K562 (cell line): ENCODE measurements at regions not wholly inside any gene's neighbourhood (a gene's known extent, or its start where the extent isn't known, plus 50 kb on each side); places are given as distances from the start of the nearest gene placed in this dataset.

ENCODE experiments used
- ATAC-seq: fragments of 200-7000 bp; cut with Tn5 transposase; 3 replicates; pipeline ENCODE4 v1.9.1; 2020; ENCODE audit warnings: moderate library complexity
- BruUV-seq: library from RNA; stranded (reverse); fragments of 400-500 nt; replicated peaks from 2 replicates; lab custom pipeline; 2021; lab: Mats Ljungman, UMichigan
- CTCF ChIA-PET: fragments of 300-600 bp; formaldehyde crosslinking; extraction: SDS; loops from one replicate; lab custom pipeline; 2021; ENCODE audit warnings: low intra/inter-chr PET ratio; lab: Yijun Ruan, JAX
- POLR2A ChIA-PET: fragments of 300-600, 350-650 bp; sonication (Branson Sonifier 250); formaldehyde crosslinking; extraction: SDS; loops from one replicate; lab custom pipeline; 2021; ENCODE audit warnings: antibody characterized with exemption, inconsistent platforms; lab: Yijun Ruan, JAX
- DNase-seq, 4 experiments: peaks; one replicate each; pipeline versions ENCODE4 v3.0.0 to v3.0.0-alpha.2; 2011 to 2018; ENCODE audit warnings: low spot score in 3 of 4, mixed read lengths in 3 of 4; ENCODE audit errors: extremely low read depth in 1 of 4
- FAIRE-seq: peaks from 2 replicates; lab custom pipeline; 2011; peaks lifted over from hg19 to GRCh38; lab: Jason Lieb, UNC
- H2AFZ ChIP-seq: 2 replicates; pipeline ENCODE4 v1.6.0; 2011; ENCODE audit warnings: low read depth, low read length, control low read depth, inconsistent platforms
- H3K27ac ChIP-seq: fragments of 200-600 bp; 3 replicates; pipeline ENCODE4 v1.8.0; 2011; ENCODE audit warnings: low read depth, mild to moderate bottlenecking, control low read depth, inconsistent platforms, low read length, moderate library complexity, mixed read lengths; ENCODE audit errors: extremely low read depth
- H3K27me3 ChIP-seq, 2 experiments: fragments of 300-600 bp in 1 of 2; 2 replicates in 1 of 2; 3 replicates in 1 of 2; pipeline versions ENCODE4 v1.6.0 to v1.8.0; 2011; ENCODE audit warnings: inconsistent platforms in 2 of 2, low read length in 2 of 2, mild to moderate bottlenecking in 1 of 2, mixed read lengths in 1 of 2, moderate library complexity in 1 of 2; ENCODE audit not compliant: control insufficient read depth in 2 of 2, insufficient read depth in 2 of 2
- H3K36me3 ChIP-seq: fragments of 300-600 bp; 3 replicates; pipeline ENCODE4 v1.8.0; 2011; ENCODE audit warnings: mild to moderate bottlenecking, low read length, inconsistent platforms; ENCODE audit not compliant: control insufficient read depth, insufficient read depth
- H3K4me1 ChIP-seq, 2 experiments: fragments of 200-600 bp in 1 of 2; replicated peaks in 1 of 2; 2 replicates in 1 of 2; 3 replicates in 1 of 2; pipeline versions ENCODE4 v1.5.1 to v1.8.0; 2011; ENCODE audit warnings: inconsistent platforms in 2 of 2, low read length in 2 of 2, mild to moderate bottlenecking in 1 of 2, mixed read lengths in 1 of 2, moderate library complexity in 1 of 2; ENCODE audit not compliant: control insufficient read depth in 2 of 2, insufficient read depth in 2 of 2
- H3K4me2 ChIP-seq: 2 replicates; pipeline ENCODE4 v1.6.1; 2011; ENCODE audit warnings: low read length, control low read depth, inconsistent platforms, mixed read lengths; ENCODE audit not compliant: insufficient read depth
- H3K4me3 ChIP-seq: fragments of 200-600 bp; sonication (generic), shearing (Covaris generic); 2 replicates; pipeline ENCODE4 v1.5.1; 2016; ENCODE audit warnings: control low read depth, inconsistent platforms
- H3K79me2 ChIP-seq: fragments of 200-600 bp; 3 replicates; pipeline ENCODE4 v1.8.0; 2011; ENCODE audit warnings: low read length, inconsistent platforms; ENCODE audit not compliant: control insufficient read depth, insufficient read depth
- H3K9ac ChIP-seq, 2 experiments: 2 replicates each; pipeline versions ENCODE4 v1.6.0 to v1.6.1; 2011; ENCODE audit warnings: low read depth in 2 of 2, low read length in 2 of 2, control low read depth in 1 of 2, inconsistent platforms in 1 of 2, mild to moderate bottlenecking in 1 of 2, mixed read lengths in 1 of 2; ENCODE audit not compliant: insufficient read depth in 1 of 2
- H3K9me1 ChIP-seq: one replicate; pipeline ENCODE4 v1.6.0; 2011; ENCODE audit warnings: inconsistent platforms, mild to moderate bottlenecking, low read length, moderate library complexity; ENCODE audit not compliant: control insufficient read depth, insufficient read depth
- H3K9me3 ChIP-seq: replicated peaks from 2 replicates; pipeline ENCODE4 v1.5.1; 2011; ENCODE audit warnings: low read depth, low read length, inconsistent platforms; ENCODE audit not compliant: control insufficient read depth, insufficient read depth
- H4K20me1 ChIP-seq: replicated peaks from 2 replicates; pipeline ENCODE4 v1.6.1; 2011; ENCODE audit warnings: low read length, inconsistent platforms, mixed read lengths; ENCODE audit not compliant: control insufficient read depth, insufficient read depth
- ADNP ChIP-seq: fragments of 200-800 bp; sonication (Bioruptor generic); IDR thresholded peaks from 2 replicates; pipeline ENCODE4 v1.6.1; 2016; ENCODE audit warnings: missing genetic modification characterization, missing compliant biosample characterization
- ARNT ChIP-seq, 2 experiments: fragments of 450-650 bp; IDR thresholded peaks; 2 replicates each; pipeline ENCODE4 v1.6.1; 2016; ENCODE audit warnings: mild to moderate bottlenecking in 1 of 2
- FOS ChIP-seq: IDR thresholded peaks from 3 replicates; pipeline ENCODE4 v1.6.1; 2011; ENCODE audit not compliant: insufficient read length; ENCODE audit errors: extremely low read depth
- GABPB2 ChIP-seq: fragments of 250-450 bp; sonication (Bioruptor Pico); conservative IDR thresholded peaks from 2 replicates; pipeline ENCODE4 v1.5.1; 2021; ENCODE audit warnings: mild to moderate bottlenecking
- JUNB ChIP-seq: fragments of 450-650 bp; formaldehyde crosslinking; conservative IDR thresholded peaks from 2 replicates; pipeline ENCODE4 v1.4.0; 2020; ENCODE audit warnings: mild to moderate bottlenecking
- NFRKB ChIP-seq: fragments of 450-650 bp; IDR thresholded peaks from 2 replicates; pipeline ENCODE4 v1.6.1; 2016; ENCODE audit warnings: low read depth
- PPARD ChIP-seq: fragments of 250-450 bp; sonication (Bioruptor Pico); IDR thresholded peaks from 2 replicates; pipeline ENCODE4 v1.8.0; 2022; ENCODE audit warnings: inconsistent platforms, mild to moderate bottlenecking, moderate library complexity
- RAD51 ChIP-seq: fragments of 450-650 bp; IDR thresholded peaks from 2 replicates; pipeline ENCODE4 v1.7.1; 2016; ENCODE audit warnings: low read depth, mild to moderate bottlenecking, borderline replicate concordance
- RBM22 ChIP-seq: fragments of 200-400 bp; formaldehyde crosslinking; IDR thresholded peaks from 2 replicates; pipeline ENCODE4 v1.6.1; 2018; ENCODE audit warnings: low read length, low read depth; ENCODE audit not compliant: poor library complexity, severe bottlenecking
- SMARCA4 ChIP-seq: fragments of 450-650 bp; IDR thresholded peaks from 2 replicates; pipeline ENCODE4 v1.6.1; 2016
- SMC3 ChIP-seq: conservative IDR thresholded peaks from 2 replicates; pipeline ENCODE4 v1.6.1; 2011; ENCODE audit warnings: low read depth, low read length, improper control_type of control experiment; ENCODE audit not compliant: insufficient read depth
- ZNF140 ChIP-seq: fragments of 250-450 bp; sonication (Bioruptor Pico); IDR thresholded peaks from 2 replicates; pipeline ENCODE4 v1.8.0; 2021; ENCODE audit warnings: moderate library complexity, mild to moderate bottlenecking, inconsistent platforms
- ZNF24 ChIP-seq: fragments of 450-650 bp; IDR thresholded peaks from 2 replicates; pipeline ENCODE4 v1.6.1; 2016
- ZNF436 ChIP-seq: fragments of 250-450, 450-650 bp; sonication (Bioruptor Pico); formaldehyde crosslinking; IDR thresholded peaks from 2 replicates; pipeline ENCODE4 v1.7.0; 2020; ENCODE audit warnings: mild to moderate bottlenecking
- ZNF644 ChIP-seq: fragments of 200-800 bp; sonication (Bioruptor generic); IDR thresholded peaks from 2 replicates; pipeline ENCODE4 v1.6.1; 2016; ENCODE audit warnings: low read depth, missing genetic modification characterization, missing compliant biosample characterization
- ZNF707 ChIP-seq: fragments of 250-450 bp; sonication (Bioruptor Pico); conservative IDR thresholded peaks from 2 replicates; pipeline ENCODE4 v1.8.0; 2022; ENCODE audit warnings: inconsistent platforms, mild to moderate bottlenecking, moderate library complexity
- WGBS: fragments of 100-300 bp; shearing (Covaris generic); methylation state at CpG from one replicate; pipeline ENCODE4 v1.1.6; 2016; ENCODE audit warnings: low coverage, mixed read lengths; ENCODE audit not compliant: insufficient coverage; ENCODE audit errors: missing lambda C conversion rate; 5-methylcytosine and 5-hydroxymethylcytosine counted together
- in situ Hi-C: fragments of 300-500 bp; cut with MboI; formaldehyde crosslinking; loops from 4 replicates; pipeline ENCODE4 v1.15.0; 2018; ENCODE audit warnings: inconsistent platforms, mixed read lengths
- intact Hi-C: fragments of 100-400 bp; cut with micrococcal nuclease; formaldehyde crosslinking; loops from 2 replicates; pipeline ENCODE4 v1.14.2; 2022
- TF ChIP-seq, protein P1 (sequence below), 3 experiments: fragments of 200-800 bp in 1 of 3; sonication (Bioruptor generic) in 1 of 3; sonication (generic) in 1 of 3; formaldehyde crosslinking in 1 of 3; IDR thresholded peaks; 2 replicates each; pipeline versions ENCODE4 v1.6.1 to v1.8.0; 2016 to 2022; ENCODE audit warnings: mild to moderate bottlenecking in 2 of 3, missing compliant biosample characterization in 2 of 3, missing genetic modification characterization in 2 of 3, missing genetic modification reagents in 1 of 3
- TF ChIP-seq, protein P2 (sequence below): fragments of 250-450 bp; sonication (Bioruptor Pico); IDR thresholded peaks from 2 replicates; pipeline ENCODE4 v1.4.0; 2020

DNA sequence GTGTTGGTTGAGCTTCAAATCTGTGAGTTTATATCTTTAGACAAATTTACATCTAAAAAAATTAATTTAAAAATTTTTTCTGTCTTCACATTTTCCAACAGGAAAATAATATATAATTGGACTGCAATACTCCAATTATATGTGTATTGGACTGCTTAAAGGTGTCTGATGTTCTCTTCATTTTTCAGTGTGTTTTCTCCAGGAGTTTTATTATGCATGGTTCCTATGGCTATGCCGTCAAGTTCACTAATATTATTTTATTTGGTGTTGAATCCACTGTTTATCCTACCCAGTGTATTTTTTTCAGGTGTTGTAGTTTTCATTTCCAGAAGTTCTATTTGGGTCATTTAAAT lies 62.1 kb upstream of the CTLA4 start (continued):
- TF ChIP-seq JUNB (CRISPR knock-in tag) (no peak), ZNF436 (CRISPR knock-in tag) (no peak), SMC3 (no peak), PPARD (CRISPR knock-in tag) (no peak), ZNF140 (CRISPR knock-in tag) (no peak), ARNT (IDR thresholded peaks at IDR 0.05) (no peak)
- TF ChIP-seq, protein P1, sequence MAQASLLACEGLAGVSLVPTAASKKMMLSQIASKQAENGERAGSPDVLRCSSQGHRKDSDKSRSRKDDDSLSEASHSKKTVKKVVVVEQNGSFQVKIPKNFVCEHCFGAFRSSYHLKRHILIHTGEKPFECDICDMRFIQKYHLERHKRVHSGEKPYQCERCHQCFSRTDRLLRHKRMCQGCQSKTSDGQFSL (CRISPR knock-in tag; IDR thresholded peaks at IDR 0.05): no peak
- TF ChIP-seq, protein P1 (tag; IDR thresholded peaks at IDR 0.05): no peak
- TF ChIP-seq, all 486 proteins: peak for 0

DNA sequence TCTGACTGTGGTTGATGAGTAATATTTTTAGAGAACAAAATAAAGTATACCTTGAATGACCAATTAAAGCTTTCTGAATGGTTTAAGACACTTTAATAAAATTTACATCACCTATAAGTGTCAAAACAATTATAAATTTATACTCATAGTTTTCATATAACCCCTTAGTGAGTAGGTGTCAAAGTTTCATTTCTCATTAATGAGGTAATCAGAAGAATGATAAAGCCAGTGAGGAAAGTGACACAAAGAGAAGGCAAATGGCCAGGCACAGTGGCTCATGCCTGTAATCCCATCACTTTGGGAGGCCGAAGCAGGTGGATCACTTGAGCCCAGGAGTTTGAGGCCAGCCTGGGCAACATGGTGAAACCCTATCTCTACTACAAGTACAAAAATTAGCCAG lies 60.8 kb upstream of the CTLA4 start:
- Histone ChIP-seq H3K9me3 (no peaks in the 10 kb centered on the region), H3K9ac (no peak overlapping the region), H3K4me3 (no peak overlapping the region), H3K4me1 (no peaks in the 10 kb centered on the region), H3K4me2 (no peak overlapping the region), H3K27ac (no peak overlapping the region), H3K79me2 (no peaks in the 10 kb centered on the region), H4K20me1 (no peaks in the 10 kb centered on the region), H2AFZ (no peak overlapping the region), H3K9me1 (no peaks in the 10 kb centered on the region), H3K27me3 (no peaks in the 10 kb centered on the region; a peak in 1 of 5 replicates), H3K36me3 (no peaks in the 10 kb centered on the region)
- FAIRE-seq: no peak
- ATAC-seq: no peak
- no peak for DNase-seq
- BruUV-seq: no TSS peak
- intact Hi-C loops (no loop called here), in situ Hi-C loops (no loop called here)
- WGBS: 0% methylated on average over 1 of the region's 1 CpG
- CTCF ChIA-PET: no interaction called here
- POLR2A ChIA-PET: no interaction called here
- TF ChIP-seq ZNF707 (CRISPR knock-in tag) (no peak), FOS (no peak), ZNF644 (tag) (no peak), ZNF24 (no peak), ADNP (no peak), GABPB2 (CRISPR knock-in tag) (no peak), NFRKB (no peak), RAD51 (no peak), RBM22 (no peak), SMARCA4 (no peak)
- TF ChIP-seq, protein P2, sequence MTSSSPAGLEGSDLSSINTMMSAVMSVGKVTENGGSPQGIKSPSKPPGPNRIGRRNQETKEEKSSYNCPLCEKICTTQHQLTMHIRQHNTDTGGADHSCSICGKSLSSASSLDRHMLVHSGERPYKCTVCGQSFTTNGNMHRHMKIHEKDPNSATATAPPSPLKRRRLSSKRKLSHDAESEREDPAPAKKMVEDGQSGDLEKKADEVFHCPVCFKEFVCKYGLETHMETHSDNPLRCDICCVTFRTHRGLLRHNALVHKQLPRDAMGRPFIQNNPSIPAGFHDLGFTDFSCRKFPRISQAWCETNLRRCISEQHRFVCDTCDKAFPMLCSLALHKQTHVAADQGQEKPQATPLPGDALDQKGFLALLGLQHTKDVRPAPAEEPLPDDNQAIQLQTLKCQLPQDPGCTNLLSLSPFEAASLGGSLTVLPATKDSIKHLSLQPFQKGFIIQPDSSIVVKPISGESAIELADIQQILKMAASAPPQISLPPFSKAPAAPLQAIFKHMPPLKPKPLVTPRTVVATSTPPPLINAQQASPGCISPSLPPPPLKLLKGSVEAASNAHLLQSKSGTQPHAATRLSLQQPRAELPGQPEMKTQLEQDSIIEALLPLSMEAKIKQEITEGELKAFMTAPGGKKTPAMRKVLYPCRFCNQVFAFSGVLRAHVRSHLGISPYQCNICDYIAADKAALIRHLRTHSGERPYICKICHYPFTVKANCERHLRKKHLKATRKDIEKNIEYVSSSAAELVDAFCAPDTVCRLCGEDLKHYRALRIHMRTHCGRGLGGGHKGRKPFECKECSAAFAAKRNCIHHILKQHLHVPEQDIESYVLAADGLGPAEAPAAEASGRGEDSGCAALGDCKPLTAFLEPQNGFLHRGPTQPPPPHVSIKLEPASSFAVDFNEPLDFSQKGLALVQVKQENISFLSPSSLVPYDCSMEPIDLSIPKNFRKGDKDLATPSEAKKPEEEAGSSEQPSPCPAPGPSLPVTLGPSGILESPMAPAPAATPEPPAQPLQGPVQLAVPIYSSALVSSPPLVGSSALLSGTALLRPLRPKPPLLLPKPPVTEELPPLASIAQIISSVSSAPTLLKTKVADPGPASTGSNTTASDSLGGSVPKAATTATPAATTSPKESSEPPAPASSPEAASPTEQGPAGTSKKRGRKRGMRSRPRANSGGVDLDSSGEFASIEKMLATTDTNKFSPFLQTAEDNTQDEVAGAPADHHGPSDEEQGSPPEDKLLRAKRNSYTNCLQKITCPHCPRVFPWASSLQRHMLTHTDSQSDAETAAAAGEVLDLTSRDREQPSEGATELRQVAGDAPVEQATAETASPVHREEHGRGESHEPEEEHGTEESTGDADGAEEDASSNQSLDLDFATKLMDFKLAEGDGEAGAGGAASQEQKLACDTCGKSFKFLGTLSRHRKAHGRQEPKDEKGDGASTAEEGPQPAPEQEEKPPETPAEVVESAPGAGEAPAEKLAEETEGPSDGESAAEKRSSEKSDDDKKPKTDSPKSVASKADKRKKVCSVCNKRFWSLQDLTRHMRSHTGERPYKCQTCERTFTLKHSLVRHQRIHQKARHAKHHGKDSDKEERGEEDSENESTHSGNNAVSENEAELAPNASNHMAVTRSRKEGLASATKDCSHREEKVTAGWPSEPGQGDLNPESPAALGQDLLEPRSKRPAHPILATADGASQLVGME (CRISPR knock-in tag): no peak
